K562 (cell line): ENCODE measurements at regions not wholly inside any gene's neighbourhood (a gene's known extent, or its start where the extent isn't known, plus 50 kb on each side); places are given as distances from the start of the nearest gene placed in this dataset.

Experiments used
- ATAC-seq: fragments of 200-7000 bp; cut with Tn5 transposase; 3 replicates; pipeline ENCODE4 v1.9.1; 2020; ENCODE audit warnings: moderate library complexity
- BruUV-seq: library from RNA; stranded (reverse); fragments of 400-500 nt; replicated peaks from 2 replicates; lab custom pipeline; 2021; lab: Mats Ljungman, UMichigan
- CTCF ChIA-PET: fragments of 300-600 bp; formaldehyde crosslinking; extraction: SDS; loops from one replicate; lab custom pipeline; 2021; ENCODE audit warnings: low intra/inter-chr PET ratio; lab: Yijun Ruan, JAX
- POLR2A ChIA-PET: fragments of 300-600, 350-650 bp; sonication (Branson Sonifier 250); formaldehyde crosslinking; extraction: SDS; loops from one replicate; lab custom pipeline; 2021; ENCODE audit warnings: antibody characterized with exemption, inconsistent platforms; lab: Yijun Ruan, JAX
- DNase-seq, 4 experiments: peaks; one replicate each; pipeline versions ENCODE4 v3.0.0 to v3.0.0-alpha.2; 2011 to 2018; ENCODE audit warnings: low spot score in 3 of 4, mixed read lengths in 3 of 4; ENCODE audit errors: extremely low read depth in 1 of 4
- FAIRE-seq: peaks from 2 replicates; lab custom pipeline; 2011; peaks lifted over from hg19 to GRCh38; lab: Jason Lieb, UNC
- H2AFZ ChIP-seq: 2 replicates; pipeline ENCODE4 v1.6.0; 2011; ENCODE audit warnings: low read depth, low read length, control low read depth, inconsistent platforms
- H3K27ac ChIP-seq: fragments of 200-600 bp; 3 replicates; pipeline ENCODE4 v1.8.0; 2011; ENCODE audit warnings: low read depth, mild to moderate bottlenecking, control low read depth, inconsistent platforms, low read length, moderate library complexity, mixed read lengths; ENCODE audit errors: extremely low read depth
- H3K27me3 ChIP-seq, 2 experiments: fragments of 300-600 bp in 1 of 2; 2 replicates in 1 of 2; 3 replicates in 1 of 2; pipeline versions ENCODE4 v1.6.0 to v1.8.0; 2011; ENCODE audit warnings: inconsistent platforms in 2 of 2, low read length in 2 of 2, mild to moderate bottlenecking in 1 of 2, mixed read lengths in 1 of 2, moderate library complexity in 1 of 2; ENCODE audit not compliant: control insufficient read depth in 2 of 2, insufficient read depth in 2 of 2
- H3K36me3 ChIP-seq: fragments of 300-600 bp; 3 replicates; pipeline ENCODE4 v1.8.0; 2011; ENCODE audit warnings: mild to moderate bottlenecking, low read length, inconsistent platforms; ENCODE audit not compliant: control insufficient read depth, insufficient read depth
- H3K4me1 ChIP-seq, 2 experiments: fragments of 200-600 bp in 1 of 2; replicated peaks in 1 of 2; 2 replicates in 1 of 2; 3 replicates in 1 of 2; pipeline versions ENCODE4 v1.5.1 to v1.8.0; 2011; ENCODE audit warnings: inconsistent platforms in 2 of 2, low read length in 2 of 2, mild to moderate bottlenecking in 1 of 2, mixed read lengths in 1 of 2, moderate library complexity in 1 of 2; ENCODE audit not compliant: control insufficient read depth in 2 of 2, insufficient read depth in 2 of 2
- H3K4me2 ChIP-seq: 2 replicates; pipeline ENCODE4 v1.6.1; 2011; ENCODE audit warnings: low read length, control low read depth, inconsistent platforms, mixed read lengths; ENCODE audit not compliant: insufficient read depth
- H3K4me3 ChIP-seq: fragments of 200-600 bp; sonication (generic), shearing (Covaris generic); 2 replicates; pipeline ENCODE4 v1.5.1; 2016; ENCODE audit warnings: control low read depth, inconsistent platforms
- H3K79me2 ChIP-seq: fragments of 200-600 bp; 3 replicates; pipeline ENCODE4 v1.8.0; 2011; ENCODE audit warnings: low read length, inconsistent platforms; ENCODE audit not compliant: control insufficient read depth, insufficient read depth
- H3K9ac ChIP-seq, 2 experiments: 2 replicates each; pipeline versions ENCODE4 v1.6.0 to v1.6.1; 2011; ENCODE audit warnings: low read depth in 2 of 2, low read length in 2 of 2, control low read depth in 1 of 2, inconsistent platforms in 1 of 2, mild to moderate bottlenecking in 1 of 2, mixed read lengths in 1 of 2; ENCODE audit not compliant: insufficient read depth in 1 of 2
- H3K9me1 ChIP-seq: one replicate; pipeline ENCODE4 v1.6.0; 2011; ENCODE audit warnings: inconsistent platforms, mild to moderate bottlenecking, low read length, moderate library complexity; ENCODE audit not compliant: control insufficient read depth, insufficient read depth
- H3K9me3 ChIP-seq: replicated peaks from 2 replicates; pipeline ENCODE4 v1.5.1; 2011; ENCODE audit warnings: low read depth, low read length, inconsistent platforms; ENCODE audit not compliant: control insufficient read depth, insufficient read depth
- H4K20me1 ChIP-seq: replicated peaks from 2 replicates; pipeline ENCODE4 v1.6.1; 2011; ENCODE audit warnings: low read length, inconsistent platforms, mixed read lengths; ENCODE audit not compliant: control insufficient read depth, insufficient read depth
- ATF3 ChIP-seq, 2 experiments: fragments of 450-650 bp in 1 of 2; sonication (generic) in 1 of 2; formaldehyde crosslinking in 1 of 2; IDR thresholded peaks in 1 of 2; conservative IDR thresholded peaks in 1 of 2; 2 replicates each; pipeline versions ENCODE4 v1.6.1 to v1.8.1; 2016 to 2023; ENCODE audit warnings: mild to moderate bottlenecking in 2 of 2, moderate library complexity in 2 of 2, inconsistent platforms in 1 of 2, missing genetic modification reagents in 1 of 2
- ELF2 ChIP-seq: fragments of 250-450 bp; sonication (Bioruptor Pico); IDR thresholded peaks from 2 replicates; pipeline ENCODE4 v1.5.0; 2021; ENCODE audit warnings: mild to moderate bottlenecking
- HLTF ChIP-seq: fragments of 450-650 bp; IDR thresholded peaks from 2 replicates; pipeline ENCODE4 v1.6.1; 2016
- JUND ChIP-seq, 2 experiments: IDR thresholded peaks; 2 replicates in 1 of 2; 3 replicates in 1 of 2; pipeline ENCODE4 v1.6.1; 2011; ENCODE audit warnings: borderline replicate concordance in 2 of 2, low read depth in 2 of 2, low read length in 2 of 2, improper control_type of control experiment in 1 of 2, missing biosample characterization in 1 of 2, missing genetic modification characterization in 1 of 2, missing genetic modification reagents in 1 of 2
- MBD2 ChIP-seq: sonication (generic); IDR thresholded peaks from 2 replicates; pipeline ENCODE4 v1.6.1; 2016; ENCODE audit warnings: low read depth, borderline replicate concordance
- ZNF23 ChIP-seq: fragments of 250-450 bp; sonication (Bioruptor Pico); IDR thresholded peaks from 2 replicates; pipeline ENCODE4 v1.4.0; 2020; ENCODE audit warnings: mild to moderate bottlenecking
- ZNF347 ChIP-seq: fragments of 450-650 bp; formaldehyde crosslinking; IDR thresholded peaks from 2 replicates; pipeline ENCODE4 v1.4.0; 2020; ENCODE audit warnings: low read depth, mild to moderate bottlenecking, moderate library complexity
- WGBS: fragments of 100-300 bp; shearing (Covaris generic); methylation state at CpG from one replicate; pipeline ENCODE4 v1.1.6; 2016; ENCODE audit warnings: low coverage, mixed read lengths; ENCODE audit not compliant: insufficient coverage; ENCODE audit errors: missing lambda C conversion rate; 5-methylcytosine and 5-hydroxymethylcytosine counted together
- in situ Hi-C: fragments of 300-500 bp; cut with MboI; formaldehyde crosslinking; loops from 4 replicates; pipeline ENCODE4 v1.15.0; 2018; ENCODE audit warnings: inconsistent platforms, mixed read lengths
- intact Hi-C: fragments of 100-400 bp; cut with micrococcal nuclease; formaldehyde crosslinking; loops from 2 replicates; pipeline ENCODE4 v1.14.2; 2022

- H3K9me1 ChIP-seq, result no peaks in the 10 kb centered on the region
- no peaks in the 10 kb centered on the region for H3K9me3 ChIP-seq
- no peak for ATAC-seq
- no TSS peak for BruUV-seq
- ChIA-PET POLR2A (interaction anchor here (0.6 kb wide), 1 partner anchor 14 kb away, joined by 3 read pairs; no protein-coding TSS in a partner anchor), CTCF (no interaction called here)
- no peak overlapping the region for H3K4me2 ChIP-seq
- peaks cover 7 to 13% of the 10 kb centered on the region in 2 experiments; a peak in 3 of 5 replicates for H3K27me3 ChIP-seq
- no peaks in the 10 kb centered on the region for H3K36me3 ChIP-seq
- H3K9ac ChIP-seq, result no peak overlapping the region
- 4% methylated on average over 3 of the region's 3 CpGs for WGBS
- TF ChIP-seq MBD2 (no peak), ELF2 (no peak), JUND (IDR thresholded peaks at IDR 0.05; ENCODE audit: borderline replicate concordance, low read depth, low read length) (no peak), JUND (tag; IDR thresholded peaks at IDR 0.05; ENCODE audit: borderline replicate concordance, low read depth, low read length) (no peak), ATF3 (IDR thresholded peaks at IDR 0.05) (no peak), ATF3 (CRISPR knock-in tag; conservative IDR thresholded peaks at IDR 0.05) (no peak), ZNF23 (CRISPR knock-in tag) (no peak), HLTF (no peak), ZNF347 (CRISPR knock-in tag) (no peak)
- in situ Hi-C loops (no loop called here), intact Hi-C loops (no loop called here)
- FAIRE-seq, result no peak
- H3K27ac ChIP-seq, result no peak overlapping the region
- no peaks in the 10 kb centered on the region for H3K79me2 ChIP-seq
- no peak overlapping the region for H3K4me3 ChIP-seq
- H4K20me1 ChIP-seq, result no peaks in the 10 kb centered on the region
- H3K4me1 ChIP-seq, result peaks cover 0 to 9% of the 10 kb centered on the region in 2 experiments; a peak in 2 of 5 replicates
- DNase-seq, result no peak
- no peak overlapping the region for H2AFZ ChIP-seq
Measured at GRCh38 chr4:57193209-57193810, 83.1 kb upstream of the IGFBP7 start.
